GM19452 (cell line): ENCODE measurements at regions not wholly inside any gene's neighbourhood (a gene's known extent, or its start where the extent isn't known, plus 50 kb on each side); places are given as distances from the start of the nearest gene placed in this dataset.

ENCODE experiments used
- ATAC-seq: cut with Tn5 transposase; IDR thresholded peaks from one replicate; pipeline ENCODE4 v1.9.1; 2021; ENCODE audit not compliant: unreplicated experiment

DNA sequence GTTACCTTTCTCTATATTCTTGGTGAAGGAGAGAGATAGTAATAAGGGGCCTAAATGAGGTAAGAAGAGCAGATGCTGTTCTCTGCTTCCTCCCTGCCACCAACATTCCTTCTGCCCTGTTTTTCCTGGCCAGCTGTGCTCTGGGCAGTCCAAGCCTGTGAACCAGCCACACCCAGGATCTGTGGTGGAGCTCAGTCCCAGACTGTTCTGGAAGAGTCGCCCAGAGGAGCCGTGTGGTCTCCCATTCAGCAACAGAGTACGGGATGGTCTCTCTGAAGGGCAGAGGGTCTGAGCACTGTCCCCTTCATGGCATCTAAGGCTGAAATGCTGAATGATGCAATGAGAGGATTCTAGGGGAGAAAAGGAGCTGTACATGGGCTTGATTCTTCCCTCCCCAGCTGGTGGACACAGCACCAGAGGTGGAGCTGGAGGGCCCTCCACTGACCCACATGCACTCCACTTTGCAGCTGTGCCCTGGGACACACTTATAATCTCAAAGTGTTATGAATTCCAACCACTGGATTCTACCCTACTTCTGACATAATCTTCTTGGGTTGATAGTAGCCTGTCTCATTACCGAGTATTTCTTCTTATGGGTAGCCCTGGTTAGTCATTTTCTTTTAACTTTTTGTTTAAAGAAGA is 70.8 kb upstream of the RPS23 start:
- no peak for ATAC-seq

DNA sequence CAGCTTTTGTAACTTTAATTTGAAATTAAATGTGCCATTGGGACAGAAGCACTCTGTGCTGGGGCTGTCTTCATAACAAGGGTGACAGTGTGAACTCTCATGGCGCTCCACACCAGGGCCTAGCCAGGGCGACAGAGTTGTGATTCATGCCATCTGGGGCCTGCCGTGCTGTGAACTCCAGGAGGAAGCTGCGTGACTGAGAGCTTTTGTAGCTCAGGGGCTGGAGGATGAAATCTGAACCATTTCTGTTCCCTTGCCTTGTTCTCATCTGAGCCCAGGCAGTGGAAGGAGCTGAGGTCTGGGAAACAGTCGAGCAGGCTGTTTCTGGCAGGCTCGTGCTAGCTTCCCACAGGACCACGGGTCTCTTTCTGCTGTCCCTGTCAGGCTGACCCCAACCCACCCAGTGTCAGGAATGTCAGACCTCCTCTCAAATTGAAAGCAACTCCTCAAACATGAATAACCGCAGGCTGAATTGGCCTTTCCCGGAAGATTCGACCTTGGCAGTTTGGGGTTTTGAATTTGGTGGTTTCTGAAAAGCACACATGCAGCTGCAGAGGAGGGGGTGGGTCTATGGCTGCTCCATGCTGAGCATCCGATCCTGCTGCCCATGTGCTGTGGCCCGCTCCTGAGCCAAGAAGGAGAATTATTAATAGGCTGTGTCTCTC is 69.2 kb upstream of the RPS23 start:
- ATAC-seq = no peak

DNA sequence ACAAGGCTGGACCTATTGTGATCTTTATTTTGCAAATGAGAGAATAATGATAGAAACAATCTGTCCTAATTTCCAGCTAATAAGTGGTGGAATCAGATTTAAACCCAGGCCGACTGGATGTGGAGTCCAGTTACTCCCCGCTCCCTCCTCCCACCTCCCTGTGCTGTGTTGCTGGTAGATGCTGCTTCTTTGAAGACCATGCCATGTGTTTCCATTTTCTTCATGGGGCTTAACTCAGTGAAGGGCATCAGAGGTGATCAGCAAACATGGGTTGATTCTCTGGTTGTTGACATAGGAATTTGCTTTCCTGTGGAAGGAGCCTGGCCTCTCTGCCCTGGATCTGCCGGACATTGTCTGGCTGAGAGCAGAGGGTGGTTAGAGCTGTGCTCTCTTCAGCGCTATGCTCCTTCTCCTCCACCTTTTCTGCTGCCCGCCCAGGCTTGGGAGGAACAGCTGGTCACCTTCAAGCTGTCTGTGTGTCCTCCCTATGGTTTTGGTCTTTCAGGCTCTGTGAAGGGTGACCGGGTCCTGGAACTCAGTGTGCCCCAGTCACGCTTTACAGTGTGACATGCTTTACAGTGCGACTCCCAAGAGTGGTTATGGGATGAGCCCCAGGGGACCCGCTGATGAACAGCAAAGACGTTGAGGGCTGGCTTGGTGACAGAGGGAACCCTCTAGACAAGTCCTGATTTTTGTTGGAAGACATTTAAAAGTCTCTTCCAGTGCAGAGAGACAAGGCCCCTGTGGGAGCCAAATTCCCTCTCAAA is 68.4 kb upstream of the RPS23 start:
- ATAC-seq = no peak

DNA sequence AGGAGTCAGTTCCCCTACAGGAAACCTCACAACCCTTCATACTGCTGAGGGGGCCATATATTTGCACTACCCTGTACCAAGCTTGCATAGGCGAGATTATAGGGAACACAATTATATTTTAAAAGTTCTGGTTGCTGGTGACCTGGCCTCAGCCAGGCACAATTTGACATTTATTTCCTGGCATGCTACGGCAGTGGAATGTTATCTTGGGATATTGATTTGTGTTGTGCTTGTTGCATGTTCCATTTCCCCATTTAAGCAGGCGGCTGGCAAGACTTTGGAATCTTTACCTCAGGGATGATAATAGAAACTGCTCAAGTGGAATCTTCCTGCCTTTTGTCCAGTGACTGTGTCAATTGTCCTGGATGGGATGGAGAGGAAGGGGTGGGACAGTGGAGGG is 67.0 kb upstream of the RPS23 start:
- no peak for ATAC-seq

DNA sequence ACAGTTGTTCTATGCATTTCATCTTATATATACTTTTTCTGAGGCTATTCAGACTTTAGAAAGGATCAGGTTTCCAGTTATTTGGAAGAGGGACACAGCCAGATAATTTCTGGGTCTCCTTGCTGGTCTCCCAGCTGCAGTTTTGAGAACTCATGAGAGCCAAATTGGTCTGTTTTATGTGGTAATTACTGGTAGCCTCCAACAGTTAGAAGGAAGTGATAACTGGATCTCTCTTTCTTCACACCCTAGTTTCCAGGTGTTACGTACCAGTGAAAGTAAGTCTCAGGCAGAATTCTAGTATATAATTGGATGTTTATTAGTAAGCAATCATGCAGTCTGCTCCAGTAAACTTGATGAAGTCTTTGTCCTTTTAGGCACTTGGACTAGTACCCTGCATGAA is 63.2 kb upstream of the RPS23 start:
- ATAC-seq = no peak

DNA sequence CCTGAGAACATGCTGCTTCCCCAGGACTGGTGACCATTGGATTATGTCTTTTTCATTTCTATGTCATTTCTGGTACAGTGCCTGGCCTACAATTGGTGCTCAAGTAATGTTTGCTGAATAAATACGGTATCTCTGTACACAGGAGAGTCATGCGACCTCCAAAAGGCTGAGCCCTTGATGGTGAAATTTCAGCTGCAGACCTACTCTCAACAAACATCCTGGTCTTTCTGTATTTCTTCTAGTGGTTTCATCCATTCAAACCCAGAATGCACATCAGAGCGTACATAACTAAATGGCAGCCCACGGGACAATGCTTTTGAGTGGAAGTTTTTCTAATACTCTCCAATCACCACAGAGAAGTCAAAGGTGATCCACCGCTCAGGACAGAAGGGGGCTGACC is 62.6 kb upstream of the RPS23 start:
- no peak for ATAC-seq

DNA sequence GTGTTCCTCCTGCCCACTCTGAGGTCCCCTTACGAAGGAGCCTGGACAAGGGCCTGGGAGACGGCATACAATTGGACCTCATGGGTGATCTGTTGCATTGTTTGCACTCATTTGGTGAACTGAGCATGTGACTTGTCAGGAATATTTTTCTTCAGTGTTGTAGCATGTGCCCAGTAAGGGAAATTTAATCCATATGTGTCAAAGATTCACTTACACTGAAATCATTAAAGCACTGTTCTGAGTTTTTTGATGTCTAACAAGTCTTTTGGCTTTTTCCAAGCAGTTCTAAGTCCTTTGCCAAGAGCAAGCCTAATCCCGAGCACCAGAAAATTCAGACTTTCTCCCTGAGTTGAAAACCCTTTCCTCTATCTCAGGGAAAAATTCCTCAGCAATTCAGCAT is 61.6 kb upstream of the RPS23 start:
- no peak for ATAC-seq

DNA sequence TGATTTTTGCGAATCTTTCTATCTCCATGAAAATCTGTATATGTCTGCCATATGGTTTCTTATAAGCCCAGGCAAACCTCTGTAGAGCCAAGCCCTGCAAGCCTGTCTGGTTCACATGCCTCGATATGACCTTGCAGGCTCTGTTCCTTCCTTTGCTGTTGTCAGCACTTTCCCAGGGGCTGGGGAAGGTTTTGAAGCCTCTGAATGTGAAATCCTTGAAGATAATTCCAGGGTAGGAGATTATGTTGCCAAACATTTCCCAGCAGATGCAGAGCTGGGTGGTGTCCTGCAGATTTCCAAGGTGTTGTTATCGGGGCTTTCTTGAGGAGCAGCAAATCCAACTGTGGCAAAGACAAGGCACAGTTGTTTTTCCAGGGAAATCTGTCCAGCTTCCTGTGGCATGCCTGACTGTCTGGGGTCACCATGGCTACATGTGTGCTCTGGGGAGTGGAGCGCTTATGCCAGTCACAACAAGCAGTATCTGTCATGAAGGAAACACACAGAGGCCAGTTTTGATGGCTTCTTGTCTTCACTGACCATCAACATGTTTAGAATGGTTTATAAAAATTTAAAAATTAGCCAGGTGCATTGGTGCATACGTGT is 60.7 kb upstream of the RPS23 start:
- ATAC-seq = no peak

DNA sequence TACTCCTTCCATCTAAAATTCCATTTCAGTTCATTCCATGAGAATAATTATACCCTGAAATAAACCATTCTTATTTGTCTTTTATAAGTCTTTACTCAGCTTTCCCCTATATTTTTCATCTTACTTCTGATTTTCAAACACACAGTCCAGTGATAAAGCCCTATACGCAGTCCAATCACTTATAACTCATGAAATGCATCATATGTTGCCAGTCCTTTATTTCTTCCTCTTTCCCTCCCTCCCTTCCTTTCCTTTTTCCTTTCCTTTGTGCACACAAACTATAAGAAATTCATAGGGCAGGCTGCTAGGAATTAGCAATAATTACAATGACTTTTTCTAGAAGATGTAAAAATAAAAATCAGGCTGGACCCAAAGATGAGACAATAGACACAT is 58.8 kb upstream of the RPS23 start:
- ATAC-seq = no peak

DNA sequence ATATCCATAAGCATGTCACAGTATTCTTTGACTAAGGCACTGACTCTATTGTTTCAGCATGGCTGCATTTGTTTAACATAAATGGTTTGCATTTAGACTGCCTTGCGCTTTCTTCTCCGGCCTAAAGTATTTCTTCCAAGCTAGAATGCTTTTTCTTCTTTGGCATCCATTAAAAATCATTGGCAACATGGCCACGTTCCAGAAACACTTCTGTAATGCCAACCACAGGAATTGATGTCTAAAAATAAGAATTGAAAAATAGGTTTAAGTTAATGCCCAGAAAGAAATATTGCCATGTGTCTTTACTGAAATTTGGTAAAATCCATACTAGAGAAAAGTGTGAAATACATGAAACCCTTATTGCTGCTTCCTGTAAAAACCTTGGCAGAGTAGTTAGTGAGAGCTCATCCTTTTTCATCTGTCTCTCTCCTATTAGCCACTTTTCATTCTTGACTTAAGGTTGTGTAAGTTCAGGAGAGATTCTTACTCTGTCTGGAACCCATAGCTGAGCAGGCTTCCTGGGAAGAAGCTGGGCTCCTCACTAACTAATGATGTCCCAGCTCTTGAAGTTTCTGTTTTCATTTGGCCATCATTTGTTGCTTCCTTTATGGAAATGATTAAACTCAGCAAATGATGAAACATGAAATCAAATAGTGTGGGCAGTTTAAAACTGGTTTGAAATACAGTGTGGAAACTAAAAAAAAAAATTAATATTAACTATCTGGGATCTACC is 58.2 kb upstream of the RPS23 start:
- no peak for ATAC-seq

DNA sequence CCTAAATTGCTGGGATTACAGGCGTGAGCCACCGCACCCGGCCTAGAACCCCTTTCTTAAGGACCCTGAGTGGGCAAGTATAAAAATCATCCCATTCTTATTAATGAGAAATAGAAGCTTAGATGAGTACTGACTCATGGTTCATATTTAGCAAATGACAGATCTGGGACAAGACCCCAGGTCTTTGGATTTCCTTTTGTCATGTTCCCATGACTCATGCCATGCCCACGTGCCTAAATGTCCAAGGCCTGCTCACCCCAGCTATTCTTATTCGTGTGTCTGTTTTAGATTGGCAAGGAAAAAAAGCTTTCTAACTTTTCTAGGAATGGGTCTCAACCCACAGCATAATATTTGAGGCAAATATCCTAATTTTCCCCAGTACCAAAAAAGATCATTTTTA is 57.7 kb upstream of the RPS23 start:
- ATAC-seq = no peak

DNA sequence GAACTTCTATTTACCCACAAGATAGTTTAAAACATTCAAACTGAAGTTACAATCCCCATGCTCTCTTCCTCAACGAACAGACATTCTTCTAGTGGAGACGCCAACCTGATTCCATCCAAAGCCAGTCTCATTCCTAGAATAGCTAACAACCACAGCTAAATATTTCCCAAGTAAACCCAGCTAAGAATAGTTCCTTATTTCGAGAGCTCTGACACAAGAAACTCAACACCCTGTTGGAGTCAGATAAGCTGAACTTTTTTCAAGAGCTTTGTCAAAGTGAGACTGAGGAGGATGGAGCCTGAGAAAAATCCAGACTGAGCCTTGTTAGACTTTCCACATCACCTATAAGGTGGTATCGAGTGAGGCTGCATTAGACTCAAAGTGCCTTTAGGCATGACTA is 56.7 kb upstream of the RPS23 start:
- no peak for ATAC-seq

DNA sequence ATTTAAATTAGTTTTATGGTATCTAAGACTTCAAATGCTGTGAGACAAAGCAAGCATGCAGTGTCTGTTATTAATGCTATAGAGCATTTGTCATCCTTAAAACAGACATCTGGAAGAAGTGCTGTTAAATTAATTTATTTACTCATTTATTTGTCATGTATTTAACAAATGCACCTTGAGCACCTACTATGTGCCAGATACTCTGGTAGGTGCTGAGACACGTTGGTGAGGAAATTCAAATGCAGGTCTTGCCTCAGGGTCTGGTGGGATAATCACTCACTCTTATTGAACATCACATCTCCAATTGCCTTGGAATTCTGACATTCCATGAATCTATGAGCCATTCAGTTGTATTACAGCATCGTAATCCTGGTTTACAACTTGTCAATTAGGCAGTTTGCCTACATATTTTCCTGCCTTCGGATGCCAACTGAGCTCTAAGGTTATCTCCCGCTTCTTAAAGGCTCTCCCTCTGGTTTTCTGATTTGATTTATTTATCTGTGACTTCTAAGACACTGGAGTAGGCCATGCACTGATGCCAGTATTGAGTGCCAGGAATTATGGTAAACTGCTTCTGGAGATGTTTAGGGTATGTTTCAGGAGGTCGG is 56.0 kb upstream of the RPS23 start:
- no peak for ATAC-seq

DNA sequence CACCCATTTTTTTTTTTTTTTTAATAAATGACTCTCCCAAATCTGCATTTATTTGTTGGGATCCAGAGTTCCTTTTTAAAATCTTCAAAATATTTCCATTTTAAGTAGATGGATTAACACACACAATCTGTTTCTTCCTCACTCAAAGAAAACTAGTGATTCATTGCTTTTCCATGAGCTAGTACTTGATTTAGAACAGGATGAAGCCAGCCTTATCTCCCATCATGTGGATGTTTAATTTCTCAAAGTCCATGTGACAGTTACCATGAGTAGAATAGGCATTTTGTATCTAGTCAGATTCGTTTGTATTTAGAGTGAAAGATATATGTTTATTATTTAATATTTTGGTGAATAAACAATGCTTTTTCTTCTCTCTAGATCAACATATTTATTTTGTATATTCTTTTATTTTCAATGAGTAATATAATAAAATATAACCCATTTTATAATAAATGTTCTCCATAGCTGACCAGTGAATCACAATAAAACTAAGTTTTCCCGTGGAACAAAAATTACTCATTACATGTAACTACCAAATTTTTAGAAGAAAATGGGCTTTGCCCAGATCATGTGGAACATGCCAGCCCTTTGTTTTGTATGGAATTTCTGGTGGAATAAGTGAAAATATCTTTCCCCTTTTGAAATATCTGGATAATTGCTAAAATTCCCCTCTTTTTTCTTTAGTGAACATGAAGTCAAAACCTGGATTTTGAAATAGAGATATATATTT is 54.9 kb upstream of the RPS23 start:
- ATAC-seq = no peak

DNA sequence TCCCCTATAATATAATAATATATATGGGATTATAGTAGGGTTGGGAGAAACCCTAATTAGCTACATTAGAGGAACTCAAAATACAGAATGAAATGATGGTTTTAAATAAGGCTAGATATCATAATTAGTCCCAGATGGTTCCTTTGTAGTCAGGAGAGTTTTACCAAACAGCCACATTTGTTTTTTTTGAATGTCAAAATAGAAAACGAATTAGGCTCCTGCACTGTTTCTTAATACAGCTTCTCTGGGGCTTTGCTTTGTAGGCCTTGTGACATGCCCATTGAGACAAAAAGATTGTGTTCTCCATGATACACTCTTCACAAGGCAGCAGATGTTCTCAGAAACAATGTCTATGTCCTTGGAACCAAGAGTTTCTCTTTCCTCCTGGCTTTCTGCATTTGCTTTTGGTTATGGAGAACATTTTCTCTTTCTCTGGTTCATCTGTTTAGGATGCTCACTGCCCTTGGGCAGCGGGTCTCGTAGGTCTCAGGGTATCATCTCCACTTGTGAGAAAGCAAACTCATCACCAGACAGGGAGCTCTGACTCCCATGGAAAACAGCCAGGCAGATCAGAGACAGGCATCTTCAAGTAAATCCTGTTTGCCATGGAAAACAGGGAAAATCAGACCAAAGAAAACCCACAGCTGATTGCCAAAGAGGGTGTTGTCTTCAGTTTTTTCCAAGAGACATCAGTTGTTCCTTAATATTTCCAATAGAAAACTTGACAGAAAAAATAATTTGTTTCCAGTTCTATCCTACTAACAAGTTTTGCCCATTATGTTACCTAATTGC is 54.1 kb upstream of the RPS23 start:
- no peak for ATAC-seq

DNA sequence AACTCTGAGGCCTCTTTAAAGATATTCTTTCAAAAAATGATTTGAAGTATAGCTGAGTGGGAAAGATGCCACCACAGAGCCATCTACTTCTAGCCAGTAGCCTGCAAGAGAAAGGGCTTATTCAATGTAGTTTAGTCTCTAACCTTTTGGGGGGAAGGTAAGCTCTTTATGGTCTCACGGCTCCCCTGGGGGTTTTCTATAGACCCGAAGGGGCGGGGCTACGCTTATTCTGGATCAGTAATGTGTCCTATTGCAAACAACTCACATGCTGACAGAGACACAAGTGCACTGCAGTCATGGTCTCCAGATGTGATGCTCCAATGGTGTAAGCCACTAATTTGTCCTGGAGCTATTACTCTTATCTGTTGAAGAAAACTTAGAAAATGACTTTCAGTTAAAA is 53.4 kb upstream of the RPS23 start:
- no peak for ATAC-seq

DNA sequence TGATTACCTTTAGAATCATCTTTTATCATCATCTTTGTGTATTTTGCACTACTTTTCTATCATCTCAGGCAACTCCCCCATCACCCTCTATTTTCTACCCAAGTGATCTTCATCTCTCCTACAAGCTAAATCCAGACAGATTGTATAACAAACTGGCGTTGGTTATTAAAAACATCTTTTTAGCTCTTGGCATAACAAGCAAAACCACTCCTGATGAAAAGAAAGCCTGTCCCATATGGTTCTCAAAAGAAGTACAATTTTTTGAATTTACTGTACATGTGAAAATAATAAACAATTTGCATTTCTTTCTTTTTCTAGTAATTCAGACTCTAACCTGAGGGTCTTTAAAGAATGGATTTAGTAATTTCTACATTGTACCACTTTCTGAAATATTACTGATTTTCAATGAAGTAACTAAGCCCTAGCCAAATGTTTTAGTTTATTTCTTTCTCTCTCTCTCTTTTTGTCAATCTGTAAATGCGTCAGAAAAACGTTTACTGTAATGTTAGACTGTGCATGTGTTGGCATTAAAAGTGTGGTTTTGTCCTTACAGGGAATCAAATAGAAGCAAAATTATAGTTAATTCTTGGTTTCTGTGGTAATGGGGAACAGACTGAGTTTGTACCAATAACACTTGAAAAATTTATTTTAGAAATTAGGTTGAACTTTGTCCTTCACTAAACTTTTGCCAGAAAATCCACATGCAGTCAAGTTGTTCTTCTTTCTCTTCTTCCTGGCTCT is 52.5 kb upstream of the RPS23 start:
- ATAC-seq = no peak

DNA sequence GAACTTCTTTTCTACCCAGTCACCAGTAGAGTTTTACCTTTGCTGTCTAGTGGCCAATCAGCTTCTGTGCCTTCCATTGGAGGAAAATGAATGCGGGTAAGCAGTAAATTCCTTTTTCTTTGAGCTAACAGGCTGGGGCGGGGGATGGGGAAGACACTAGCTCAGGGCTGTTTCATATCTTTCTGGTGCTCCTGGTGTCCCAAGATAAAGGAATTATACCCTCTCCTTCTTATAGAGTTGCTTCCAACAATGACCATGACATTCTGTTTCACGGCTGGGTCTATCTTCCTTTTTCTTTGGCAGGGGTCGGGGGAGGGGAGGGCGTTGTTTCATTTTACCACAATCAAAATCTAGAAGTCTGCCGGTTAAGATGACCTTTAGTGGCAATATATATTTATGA is 51.2 kb upstream of the RPS23 start:
- no peak for ATAC-seq
